ENCODE measurements at regions not wholly inside any gene's neighbourhood (a gene's known extent, or its start where the extent isn't known, plus 50 kb on each side); places are given as distances from the start of the nearest gene placed in this dataset.
"Not testable (repeated sequence)": the region's sequence is repeated elsewhere in the genome, so short reads cannot be mapped to it uniquely, and the experiment has no call there.

DNA sequence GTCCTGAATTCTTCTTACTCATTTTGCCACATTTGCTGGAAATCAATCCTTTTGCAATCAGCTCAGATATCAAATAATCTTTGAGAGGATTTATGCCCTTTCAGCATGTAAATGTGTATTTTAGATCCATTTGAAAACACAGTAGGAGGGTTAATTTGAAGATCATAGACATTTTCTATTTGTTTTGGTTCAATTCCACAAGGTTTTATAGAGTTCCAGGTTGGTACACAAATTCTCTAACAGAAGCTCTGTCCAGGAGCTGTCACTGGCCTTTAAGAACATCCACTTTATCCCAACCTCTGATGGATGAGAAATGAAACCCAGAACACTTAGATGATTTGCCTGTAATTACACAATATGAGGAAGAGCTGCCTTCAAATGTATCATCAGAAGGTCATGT lies 157.3 kb upstream of the CHAC2 start:
- DNase-seq (ENCODE audit: low spot score): no peak

DNA sequence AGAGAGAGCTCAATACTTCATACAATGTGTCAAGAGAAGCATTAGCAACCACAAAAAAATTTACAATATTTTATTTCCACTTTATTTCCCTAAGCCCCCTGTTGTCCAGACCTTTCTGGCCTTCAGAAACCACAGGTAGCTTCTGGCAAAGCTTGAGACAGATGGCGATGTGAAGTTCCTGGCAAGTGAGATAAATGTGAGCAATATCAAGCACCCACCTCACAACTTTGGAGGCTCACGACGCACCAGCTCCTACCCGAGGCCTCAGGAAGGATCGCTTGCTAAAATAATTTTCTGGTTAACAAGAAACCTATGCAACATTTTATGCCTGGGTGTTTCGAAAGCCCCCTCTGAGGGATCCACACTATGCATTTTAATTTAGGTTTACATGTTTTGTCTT lies 158.1 kb upstream of the CHAC2 start:
- DNase-seq (ENCODE audit: low spot score): no peak

DNA sequence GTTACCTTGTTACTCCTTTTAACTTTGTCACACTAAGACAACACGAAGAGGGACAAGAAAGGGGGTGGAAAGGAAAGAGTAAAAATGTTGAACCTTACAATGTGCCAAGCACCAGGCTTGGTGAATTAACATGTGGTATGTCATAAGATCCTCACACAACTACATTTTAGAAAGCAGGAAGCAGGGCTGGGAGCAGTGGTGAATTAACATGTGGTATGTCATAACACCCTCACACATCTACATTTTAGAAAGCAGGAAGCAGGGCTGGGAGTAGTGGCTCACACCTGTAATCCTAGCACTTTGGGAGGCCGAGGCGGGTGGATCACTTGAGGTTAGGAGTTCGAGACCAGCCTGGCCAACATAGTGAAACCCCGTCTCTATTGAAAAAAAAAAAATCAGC lies 159.3 kb upstream of the CHAC2 start:
- DNase-seq (ENCODE audit: low spot score): no peak

DNA sequence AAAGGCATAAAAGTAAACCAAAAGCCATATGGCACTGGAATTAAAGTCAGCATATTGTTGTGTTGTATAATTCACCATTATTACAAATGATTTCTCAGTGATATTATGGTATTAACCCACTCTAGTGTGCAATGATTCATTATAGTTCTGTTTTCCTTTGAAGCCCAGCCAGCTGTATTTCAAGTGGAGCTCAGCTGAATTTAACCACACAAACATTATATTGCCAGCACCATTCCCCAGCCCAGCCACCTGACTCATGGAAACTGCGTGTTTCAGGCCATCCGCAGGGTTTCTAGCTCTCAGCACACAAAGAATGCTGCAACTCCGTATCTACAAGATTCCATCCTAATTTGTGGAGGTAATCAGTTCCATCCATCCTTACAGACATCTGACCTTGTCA lies 166.8 kb upstream of the CHAC2 start:
- no peak for DNase-seq (ENCODE audit: low spot score)

DNA sequence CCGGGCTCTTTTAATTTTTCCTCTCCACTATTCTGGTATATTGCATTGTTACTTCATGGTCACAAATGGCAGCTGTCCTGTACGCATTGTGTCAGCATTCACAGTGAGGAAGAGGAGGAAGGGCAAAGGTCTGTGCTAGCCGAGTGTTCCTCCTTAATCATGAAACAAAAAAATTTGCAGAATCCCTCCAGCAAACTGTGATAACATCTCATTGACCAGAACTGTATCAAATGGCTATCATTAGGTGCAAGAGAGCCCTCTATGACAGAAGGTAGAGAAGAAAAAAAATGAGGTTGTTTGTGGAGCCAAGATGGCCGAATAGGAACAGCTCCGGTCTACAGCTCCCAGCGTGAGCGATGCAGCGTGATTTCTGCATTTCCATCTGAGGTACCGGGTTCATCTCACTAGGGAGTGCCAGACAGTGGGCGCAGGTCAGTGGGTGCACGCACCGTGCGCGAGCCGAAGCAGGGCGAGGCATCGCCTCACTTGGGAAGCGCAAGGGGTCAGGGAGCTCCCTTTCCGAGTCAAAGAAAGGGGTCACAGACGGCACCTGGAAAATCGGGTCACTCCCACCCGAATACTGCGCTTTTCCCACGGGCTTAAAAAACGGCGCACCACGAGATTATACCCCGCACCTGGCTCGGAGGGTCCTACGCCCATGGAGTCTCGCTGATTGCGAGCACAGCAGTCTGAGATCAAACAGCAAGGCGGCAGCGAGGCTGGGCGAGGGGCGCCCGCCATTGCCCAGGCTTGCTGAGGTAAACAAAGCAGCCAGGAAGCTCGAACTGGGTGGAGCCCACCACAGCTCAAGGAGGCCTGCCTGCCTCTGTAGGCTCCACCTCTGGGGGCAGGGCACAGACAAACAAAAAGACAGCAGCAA lies 180.6 kb upstream of the CHAC2 start:
- not testable (repeated sequence) for DNase-seq (ENCODE audit: low spot score)

DNA sequence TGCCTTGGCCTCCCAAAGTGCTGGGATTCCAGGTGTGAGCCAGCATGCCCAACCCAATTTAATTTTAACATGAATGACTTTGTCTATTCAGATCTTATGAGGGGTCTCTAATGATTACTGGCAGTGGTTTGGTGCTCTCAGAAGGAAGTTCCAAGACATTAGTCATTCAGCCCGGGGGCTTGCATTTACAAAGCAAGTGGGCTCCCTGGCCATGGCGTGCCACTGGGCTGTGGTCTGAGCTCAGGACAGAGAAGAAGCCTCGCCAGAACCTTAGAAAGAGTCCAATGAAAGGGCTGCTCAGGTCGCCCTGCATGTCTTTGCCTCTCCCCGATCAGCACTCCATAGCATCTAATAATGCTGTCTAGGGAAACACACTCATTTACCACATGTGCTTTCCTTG lies 182.6 kb upstream of the CHAC2 start:
- no peak for DNase-seq (ENCODE audit: low spot score)

DNA sequence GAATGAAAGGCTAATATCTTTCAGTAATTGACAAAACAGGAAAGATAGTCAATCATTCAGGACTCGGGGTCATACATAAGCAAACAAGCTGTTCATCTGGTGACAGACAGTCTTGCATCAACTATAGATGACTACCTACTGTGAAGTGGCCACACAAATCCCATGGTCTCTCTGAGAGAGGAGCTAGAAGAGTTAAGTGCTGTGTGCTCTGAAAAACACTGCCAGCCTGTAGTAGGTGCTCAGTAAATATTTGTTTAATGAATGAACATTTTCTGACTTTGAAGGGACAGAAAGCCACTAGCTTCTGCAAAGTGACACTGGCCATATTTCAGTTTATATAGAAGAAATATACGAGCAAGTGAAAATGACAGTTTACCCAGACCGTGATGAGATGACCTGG lies 184.0 kb upstream of the CHAC2 start:
- DNase-seq (ENCODE audit: low spot score): no peak

DNA sequence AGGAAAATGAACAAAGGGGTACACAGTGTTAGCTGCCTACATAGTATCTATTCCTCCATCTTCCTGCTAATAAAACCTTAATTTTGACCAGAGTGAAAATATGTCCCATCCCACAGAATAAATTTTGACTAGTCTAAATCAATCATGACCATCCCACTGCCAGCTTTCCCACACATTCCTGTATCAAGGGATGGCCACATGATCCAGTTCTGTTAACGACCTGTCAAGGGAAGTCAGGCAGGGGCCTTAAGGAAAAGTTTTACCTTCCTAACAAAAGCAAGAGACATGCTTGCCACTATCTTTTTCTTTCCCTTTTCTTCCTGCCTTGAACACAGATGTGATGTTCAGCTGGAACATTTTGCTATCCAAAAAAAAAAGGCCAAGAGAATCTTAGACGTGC lies 185.0 kb upstream of the CHAC2 start:
- no peak for DNase-seq (ENCODE audit: low spot score)

DNA sequence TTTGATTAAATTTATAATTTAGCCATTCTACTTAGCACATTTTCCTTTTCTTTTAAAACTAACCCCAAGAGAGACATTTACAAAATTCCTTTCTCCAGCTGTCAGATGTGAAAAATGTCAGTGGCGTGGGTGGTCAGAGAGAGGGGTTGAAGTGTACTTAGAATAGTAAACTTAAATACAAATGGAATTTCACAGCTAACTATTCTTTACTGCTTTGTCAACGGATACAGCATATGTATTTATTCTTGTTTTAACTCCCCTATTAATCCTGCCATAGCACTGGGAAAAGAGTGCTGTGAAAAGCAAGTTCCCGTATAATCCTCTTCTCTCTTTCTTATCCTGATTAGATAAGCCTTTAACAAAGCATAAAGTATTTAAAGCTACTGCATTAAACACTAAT lies 191.4 kb upstream of the CHAC2 start:
- no peak for DNase-seq (ENCODE audit: low spot score)

DNA sequence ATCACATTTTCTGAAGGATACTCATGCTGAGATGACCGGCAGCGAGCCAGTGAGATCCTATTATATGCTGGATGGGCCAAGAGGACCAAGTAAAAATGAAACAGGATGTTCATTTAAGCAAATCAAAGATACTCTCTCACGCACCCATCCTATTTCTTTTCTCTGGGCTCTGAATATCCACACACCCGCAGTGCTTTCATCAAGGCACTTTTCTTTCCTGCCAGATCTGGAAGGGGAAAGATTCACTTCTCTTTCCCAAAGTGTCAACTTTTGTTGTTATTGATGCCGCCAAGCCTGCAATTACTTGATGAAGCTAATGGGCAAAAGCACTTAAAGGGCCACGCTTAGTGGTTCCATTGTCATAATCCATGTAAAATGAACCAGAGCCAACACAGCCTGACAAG lies 191.9 kb upstream of the CHAC2 start:
- DNase-seq (ENCODE audit: low spot score): no peak

DNA sequence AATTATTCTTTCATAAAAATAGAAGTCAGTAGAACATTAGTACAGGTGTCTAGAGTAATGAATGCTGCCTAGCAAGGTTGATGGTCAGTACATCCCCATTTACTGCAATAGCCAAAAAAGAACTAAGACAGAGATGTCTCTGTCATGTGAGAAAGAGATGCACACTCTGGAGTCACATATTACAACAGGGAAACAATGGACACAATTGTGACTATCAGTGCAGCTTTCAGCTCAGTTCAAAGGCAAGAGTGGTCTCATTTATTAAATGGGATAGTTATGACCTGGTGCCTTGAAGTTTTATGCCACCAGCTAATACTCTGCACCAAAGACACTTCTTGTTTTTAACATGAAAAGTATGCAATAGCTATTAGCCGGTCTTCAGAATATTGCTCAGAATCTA lies 194.9 kb upstream of the CHAC2 start:
- DNase-seq (ENCODE audit: low spot score): no peak

DNA sequence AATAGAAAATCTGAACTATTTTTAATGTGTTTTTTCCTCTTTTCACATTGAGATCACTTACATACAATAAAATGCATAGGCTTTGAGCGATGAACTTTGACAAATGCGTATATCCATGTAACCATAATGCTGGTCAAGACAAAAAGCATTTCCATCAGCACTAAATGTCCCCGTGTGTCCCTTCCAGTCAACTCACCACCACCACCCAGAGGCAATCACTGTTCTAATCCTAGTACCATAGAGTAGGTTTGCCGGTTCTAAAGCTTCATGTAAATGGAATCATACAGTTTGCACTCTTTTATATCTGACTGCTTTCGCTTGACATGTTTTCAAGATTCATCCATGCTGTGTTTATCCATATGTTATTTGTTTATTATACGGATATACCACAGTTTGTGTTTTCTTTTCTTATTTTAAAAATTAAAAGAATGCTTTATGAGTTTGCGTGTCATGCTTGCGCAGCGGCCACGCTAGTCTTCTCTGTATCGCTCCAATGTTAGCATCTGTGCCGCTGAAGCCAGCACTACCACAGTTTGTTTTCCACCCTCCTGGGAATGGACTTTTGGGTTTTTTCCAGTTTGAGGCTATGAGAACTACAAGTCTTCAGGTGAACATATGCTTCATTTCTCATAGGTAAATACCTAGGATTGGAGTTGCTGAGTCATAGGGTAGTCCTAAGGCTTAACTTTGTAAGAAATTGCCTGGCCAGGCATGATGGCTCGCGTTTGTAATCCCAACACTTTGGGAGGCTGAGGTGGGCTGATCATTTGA lies 197.5 kb upstream of the CHAC2 start:
- no peak for DNase-seq (ENCODE audit: low spot score)

DNA sequence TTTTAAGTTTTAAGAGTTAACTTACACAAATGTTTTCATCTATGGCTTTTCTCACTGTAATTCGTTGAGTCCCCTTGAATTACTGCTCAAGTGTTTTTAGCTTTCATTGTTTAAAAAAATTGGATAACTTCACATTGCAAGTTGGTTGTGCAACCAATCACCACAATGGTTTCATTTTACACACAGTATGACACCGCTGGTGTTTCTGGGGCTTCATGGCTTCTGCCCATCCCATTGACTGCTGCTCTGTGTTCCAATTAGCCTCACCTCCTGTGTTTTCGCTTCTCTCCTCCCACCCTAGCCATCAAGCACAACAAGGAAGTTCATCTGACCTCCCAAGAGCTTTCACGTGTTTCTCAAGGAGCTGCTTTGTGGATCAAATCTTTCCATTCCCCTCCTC lies 199.1 kb upstream of the CHAC2 start:
- no peak for DNase-seq (ENCODE audit: low spot score)

DNA sequence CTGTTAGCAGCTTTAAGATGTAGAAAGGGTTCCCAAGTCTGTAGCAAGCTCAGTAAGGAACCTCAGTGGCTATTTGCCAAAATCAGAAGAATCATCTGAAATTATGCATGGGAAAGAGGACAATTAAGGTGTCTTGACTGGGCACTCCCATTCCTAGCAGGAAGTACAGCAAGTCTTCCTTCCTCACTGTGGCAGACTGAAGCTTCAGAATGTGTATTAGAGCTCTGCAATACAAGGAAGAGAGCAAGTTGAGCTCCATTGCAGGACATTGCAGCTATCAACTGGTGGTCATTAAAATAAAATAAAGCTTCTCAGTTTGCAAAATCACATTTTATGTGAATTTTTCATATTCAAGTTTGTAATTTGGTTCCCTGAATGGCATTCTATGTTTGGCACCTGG lies 200.5 kb upstream of the CHAC2 start:
- DNase-seq (ENCODE audit: low spot score): no peak

DNA sequence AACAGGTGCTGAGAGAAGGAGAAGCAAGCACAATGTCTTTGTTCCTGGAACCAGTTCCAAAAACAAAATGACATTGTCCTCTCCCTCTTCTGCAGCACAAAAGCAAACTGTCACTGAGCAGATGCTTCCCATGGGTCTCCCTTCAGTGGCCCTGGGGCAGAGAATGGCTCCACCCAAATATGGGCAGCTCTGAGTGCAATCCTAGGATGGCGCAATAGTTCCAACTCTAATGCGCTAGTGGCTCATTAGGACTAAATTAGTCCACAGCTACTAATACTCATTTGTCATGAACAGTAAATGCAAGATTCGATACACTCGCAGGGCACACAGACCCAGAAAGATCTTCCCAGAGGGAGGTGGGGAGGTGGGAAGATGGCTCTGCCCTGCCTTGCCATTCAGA lies 205.2 kb upstream of the CHAC2 start:
- DNase-seq (ENCODE audit: low spot score): no peak

DNA sequence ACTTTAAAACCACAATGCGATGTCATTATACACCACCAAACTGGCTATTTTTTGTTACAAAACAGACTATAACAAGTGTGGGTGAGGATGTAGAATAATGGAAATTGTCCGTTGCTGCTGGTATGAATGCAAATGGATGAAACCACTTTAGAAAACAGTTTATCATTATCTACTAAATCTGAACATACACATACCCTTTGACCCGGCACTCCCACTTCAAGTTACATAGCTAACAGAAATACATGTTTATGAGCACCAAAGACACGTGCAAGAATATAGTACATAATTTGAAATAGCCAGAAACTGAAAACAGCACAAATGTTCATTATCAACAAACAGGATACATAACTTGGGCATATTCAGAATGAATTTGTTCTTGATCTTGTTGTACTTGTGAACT lies 206.4 kb upstream of the CHAC2 start:
- DNase-seq (ENCODE audit: low spot score): no peak

DNA sequence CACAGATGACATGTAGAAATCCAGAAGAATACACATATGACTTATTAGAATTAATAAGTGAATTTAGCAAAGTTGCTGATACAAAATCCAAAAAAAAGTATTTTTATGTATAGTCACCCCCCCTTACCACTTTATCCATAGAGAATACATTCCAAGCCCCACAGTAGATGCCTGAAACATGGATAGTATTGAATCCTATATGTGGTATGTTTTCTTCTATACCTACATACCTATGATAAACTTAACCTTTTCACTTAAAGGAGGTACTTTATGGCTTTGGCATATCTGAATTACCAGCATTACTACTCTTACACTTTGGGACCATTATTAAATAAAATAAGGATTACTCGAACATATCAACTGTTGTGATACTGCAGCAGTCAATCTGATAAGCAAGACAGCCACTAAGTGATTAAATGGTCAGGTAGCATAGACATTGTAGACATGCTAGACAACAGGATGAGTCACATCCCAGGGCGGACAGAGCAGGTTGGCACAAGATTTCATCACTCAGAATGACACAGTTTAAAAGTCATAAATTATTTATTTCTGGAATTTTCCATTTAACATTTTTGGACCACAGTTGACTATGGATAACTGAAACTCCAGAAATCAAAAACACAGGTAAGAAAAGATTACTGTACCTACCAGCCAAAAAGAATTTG lies 208.2 kb upstream of the CHAC2 start:
- no peak for DNase-seq (ENCODE audit: low spot score)

DNA sequence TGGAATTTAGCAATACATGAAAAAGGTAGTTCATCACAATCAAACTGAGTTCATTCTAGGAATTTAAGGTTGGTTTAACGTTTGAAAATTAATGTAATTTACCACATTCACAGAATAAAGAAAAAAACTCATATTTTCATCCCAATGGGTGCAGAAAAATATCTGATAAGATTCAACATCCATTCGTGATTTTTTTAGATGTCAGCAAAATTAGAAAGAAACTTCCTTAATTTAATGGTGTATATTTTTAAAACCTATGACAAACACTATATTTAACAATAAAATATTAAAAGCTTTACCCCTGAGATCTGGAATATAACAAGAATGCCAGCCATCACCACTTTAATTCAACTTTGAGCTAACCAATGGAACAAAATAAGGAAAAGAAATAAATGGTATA lies 208.7 kb upstream of the CHAC2 start:
- no peak for DNase-seq (ENCODE audit: low spot score)

DNA sequence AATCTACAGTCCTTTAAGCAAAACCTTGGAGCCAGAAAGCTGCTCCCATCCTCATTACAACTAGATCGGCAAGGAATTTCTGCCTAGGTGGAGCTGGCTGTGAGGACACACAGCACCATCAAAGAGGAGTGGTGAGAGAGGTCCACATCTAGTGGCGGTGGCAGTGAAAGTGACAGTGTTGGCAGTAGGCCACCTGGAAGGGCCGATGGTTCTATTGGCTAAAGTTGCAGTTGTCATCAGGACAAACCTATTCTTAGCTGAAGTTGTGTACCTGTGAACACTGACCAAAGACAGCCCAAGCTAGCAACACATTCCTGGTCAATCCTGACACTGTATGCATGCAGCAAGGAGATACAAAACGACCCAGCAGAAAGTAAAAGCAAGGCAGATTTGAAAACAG lies 218.1 kb upstream of the CHAC2 start:
- DNase-seq (ENCODE audit: low spot score): no peak

DNA sequence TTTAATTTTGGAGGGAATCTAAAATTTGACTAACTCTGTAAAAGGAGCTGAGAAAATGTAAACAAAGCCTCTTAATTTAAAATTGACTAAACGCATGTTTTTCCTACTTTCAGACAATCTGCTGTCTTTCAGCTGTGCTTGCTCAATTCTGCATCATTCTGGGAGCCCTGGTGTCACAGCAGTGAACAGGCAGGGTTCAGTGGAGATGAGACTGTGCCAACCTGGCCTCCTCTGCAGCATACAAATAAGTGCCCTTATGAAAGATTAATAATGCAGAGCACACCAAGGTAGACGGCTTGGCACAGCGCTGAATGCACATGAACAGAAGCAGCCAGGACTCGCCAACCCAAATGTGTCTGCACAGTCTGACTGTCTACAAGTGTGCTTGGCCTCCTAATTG lies 222.0 kb upstream of the CHAC2 start:
- no peak for DNase-seq (ENCODE audit: low spot score)

DNA sequence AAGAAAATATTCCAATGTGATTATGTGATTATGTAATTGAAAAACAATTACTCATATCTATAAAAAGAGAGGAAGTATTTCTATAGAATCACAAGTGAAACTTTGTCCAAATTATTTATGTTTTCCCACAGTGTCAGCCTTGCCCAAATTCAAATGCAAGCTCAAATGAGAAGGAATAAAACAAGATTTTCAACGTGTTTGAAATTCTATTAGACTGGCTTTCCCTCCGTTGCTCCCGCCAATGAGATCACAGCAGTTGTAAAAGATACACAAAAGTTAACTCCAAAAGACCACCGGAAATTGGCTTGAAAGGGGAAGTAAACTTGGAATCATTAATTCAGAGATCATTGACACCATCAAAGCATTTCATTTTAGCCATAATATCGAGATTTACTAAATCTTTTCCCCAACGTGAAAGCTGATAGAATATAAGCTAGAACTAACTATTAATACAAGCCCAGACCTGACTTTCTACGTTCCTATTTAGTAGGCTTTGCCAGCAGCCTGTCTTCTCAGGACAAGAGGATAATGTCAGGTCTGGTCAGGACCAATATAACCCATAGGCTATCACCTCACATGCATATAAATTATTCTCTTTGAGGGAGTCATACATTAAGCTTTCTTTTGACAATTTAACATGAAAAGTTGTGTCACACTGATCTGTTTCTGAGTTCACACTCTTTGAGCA lies 222.6 kb upstream of the CHAC2 start:
- DNase-seq (ENCODE audit: low spot score): no peak

DNA sequence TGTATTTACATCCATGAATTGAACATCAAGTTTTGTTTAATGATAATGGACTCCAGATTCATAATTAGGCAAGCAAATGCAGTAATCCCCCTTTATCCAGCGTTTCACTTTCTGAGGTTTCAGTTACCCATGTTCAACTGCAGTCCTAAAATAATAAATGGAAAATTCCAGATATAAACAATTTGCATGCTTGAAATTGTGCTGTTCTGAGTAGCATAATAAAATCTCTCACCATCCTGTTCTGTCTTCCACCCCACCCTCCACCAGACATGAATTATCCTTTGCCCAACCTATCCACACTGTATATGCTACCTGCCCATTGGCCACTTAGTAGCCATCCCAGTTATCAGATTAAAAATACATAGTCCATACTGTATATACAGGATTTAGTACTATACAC lies 224.5 kb upstream of the CHAC2 start:
- DNase-seq (ENCODE audit: low spot score): no peak
